Peyer's patch (tissue), 4 donors: ENCODE measurements at regions not wholly inside any gene's neighbourhood (a gene's known extent, or its start where the extent isn't known, plus 50 kb on each side); places are given as distances from the start of the nearest gene placed in this dataset.

ENCODE experiments used
- CTCF ChIP-seq, 6 experiments: fragments of 450-650 bp in 4 of 6; fragments of 200-600 bp in 2 of 6; sonication (generic) in 1 of 6; IDR thresholded peaks; one replicate each; pipeline ENCODE4 v1.5.1; 2017 to 2019; ENCODE audit warnings: antibody characterized with exemption in 6 of 6, mild to moderate bottlenecking in 3 of 6, moderate library complexity in 1 of 6
- POLR2A ChIP-seq, 2 donors: fragments of 450-650 bp; IDR thresholded peaks; one replicate each; pipeline ENCODE4 v1.5.1; 2017; ENCODE audit warnings: antibody characterized with exemption in 2 of 2, mild to moderate bottlenecking in 2 of 2, moderate library complexity in 2 of 2

GRCh38 chr16:85500220-85500619 is 112.9 kb upstream of the GSE1 start:
- TF ChIP-seq CTCF (IDR thresholded peaks at IDR 0.05) (no peak), POLR2A (IDR thresholded peaks at IDR 0.05) (no peak)
